Posterior cingulate gyrus (tissue), 11 donors: ENCODE measurements at regions not wholly inside any gene's neighbourhood (a gene's known extent, or its start where the extent isn't known, plus 50 kb on each side); places are given as distances from the start of the nearest gene placed in this dataset.
"Not testable (repeated sequence)": the region's sequence is repeated elsewhere in the genome, so short reads cannot be mapped to it uniquely, and the experiment has no call there.

Experiments used
- DNase-seq, 10 donors: peaks; one replicate each; pipeline versions ENCODE4 v3.0.0 to v3.0.0-alpha.2; 2020 to 2021; ENCODE audit warnings: mixed read lengths in 3 of 10
- intact Hi-C: fragments of 100-400 bp; cut with DNase I; formaldehyde crosslinking; loops from one replicate; pipeline ENCODE4 v1.15.1; 2023

GRCh38 chr10:105611244-105611798 is 970.2 kb downstream of the SORCS3 start:
- intact Hi-C loops = no loop called here
- DNase-seq = no peak

GRCh38 chr10:105609451-105609850 is 968.4 kb downstream of the SORCS3 start:
- intact Hi-C loops = no loop called here
- no peak for DNase-seq

DNA sequence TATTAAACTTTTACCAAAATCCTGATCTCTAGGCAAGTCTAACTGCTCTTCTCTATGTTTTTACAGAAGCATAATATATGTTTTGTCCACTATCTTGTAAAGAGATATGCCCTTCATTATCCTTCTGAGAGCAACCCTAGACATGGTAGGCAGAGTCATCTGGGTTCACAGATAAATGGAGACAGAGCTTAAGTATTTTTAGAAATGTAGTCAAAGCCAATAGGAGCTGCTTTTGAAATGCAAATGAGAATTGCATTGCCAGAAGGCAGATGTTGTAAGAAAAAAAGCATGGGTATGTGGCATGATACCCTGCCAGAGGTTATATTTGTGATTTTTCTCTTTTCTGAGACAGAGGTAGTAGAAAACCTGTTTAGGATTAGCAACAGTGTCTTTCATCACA is 964.8 kb downstream of the SORCS3 start:
- intact Hi-C loops = no loop called here
- no peak for DNase-seq

GRCh38 chr10:105605104-105605503 is 964.0 kb downstream of the SORCS3 start:
- no peak for DNase-seq
- intact Hi-C loops = no loop called here

GRCh38 chr10:105598207-105598606 is 957.1 kb downstream of the SORCS3 start:
- DNase-seq = no peak
- intact Hi-C loops = no loop called here

GRCh38 chr10:105597312-105597711 is 956.2 kb downstream of the SORCS3 start:
- DNase-seq = no peak
- intact Hi-C loops = no loop called here

- intact Hi-C loops = no loop called here
Observed at GRCh38 chr10:105596749-105597148, 955.7 kb downstream of the SORCS3 start.

GRCh38 chr10:105594296-105594695 is 953.2 kb downstream of the SORCS3 start:
- intact Hi-C loops = no loop called here
- no peak for DNase-seq

More at GRCh38 chr10:105596749-105597148, 955.7 kb downstream of the SORCS3 start:
- DNase-seq = no peak

DNA sequence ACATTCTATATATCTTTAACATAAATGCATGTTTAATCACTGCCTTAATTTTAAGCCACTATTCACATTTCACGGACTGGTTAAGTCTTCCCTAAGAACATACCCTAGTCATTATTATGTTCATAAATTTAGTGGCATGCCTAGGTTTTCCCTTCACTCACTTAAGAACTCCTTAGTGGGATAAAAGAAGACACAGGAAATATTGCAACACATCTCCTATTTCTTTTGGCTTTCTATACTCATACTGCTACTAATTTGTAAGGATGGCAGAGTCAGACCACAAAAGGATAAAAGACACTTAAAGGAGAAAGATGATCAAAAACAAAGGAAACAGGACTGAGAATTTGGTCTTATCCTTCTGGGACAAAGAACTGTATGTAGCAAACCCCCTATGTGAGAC is 951.4 kb downstream of the SORCS3 start:
- no peak for DNase-seq
- intact Hi-C loops = no loop called here

- DNase-seq = no peak
- intact Hi-C loops = no loop called here
Observed at GRCh38 chr10:105586451-105587098, 945.5 kb downstream of the SORCS3 start.

GRCh38 chr10:105585753-105586152 is 944.7 kb downstream of the SORCS3 start:
- DNase-seq = no peak
- intact Hi-C loops = no loop called here

GRCh38 chr10:105585171-105585570 is 944.1 kb downstream of the SORCS3 start:
- DNase-seq = no peak
- intact Hi-C loops = no loop called here

DNA sequence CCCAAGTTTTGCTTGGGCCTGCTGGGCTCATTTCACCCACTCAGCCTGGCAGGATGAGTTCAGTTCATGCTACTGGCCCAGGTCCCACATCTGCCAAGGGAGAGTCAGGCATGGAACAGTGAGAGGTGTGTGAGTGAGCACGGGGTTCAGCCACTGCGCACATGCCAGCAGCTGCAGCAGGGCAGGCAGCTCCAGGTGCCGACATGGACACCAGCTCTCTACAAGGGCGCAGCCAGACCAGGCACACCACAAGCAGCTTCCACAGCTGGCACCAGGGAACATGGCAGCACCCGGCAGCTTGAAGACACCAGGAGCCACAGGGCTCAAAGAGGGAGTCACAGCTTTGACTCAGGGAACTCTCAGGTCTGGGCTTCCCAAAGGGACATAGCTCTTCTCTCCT is 938.0 kb downstream of the SORCS3 start:
- intact Hi-C loops = no loop called here

GRCh38 chr10:105577865-105578607 is 936.9 kb downstream of the SORCS3 start:
- intact Hi-C loops = no loop called here
- DNase-seq = no peak

More for the DNA sequence above, 938.0 kb downstream of the SORCS3 start:
- DNase-seq = peak in 2 of 10 donors; percentile 52 to 61

GRCh38 chr10:105559333-105560097 is 918.4 kb downstream of the SORCS3 start:
- intact Hi-C loops = no loop called here

DNA sequence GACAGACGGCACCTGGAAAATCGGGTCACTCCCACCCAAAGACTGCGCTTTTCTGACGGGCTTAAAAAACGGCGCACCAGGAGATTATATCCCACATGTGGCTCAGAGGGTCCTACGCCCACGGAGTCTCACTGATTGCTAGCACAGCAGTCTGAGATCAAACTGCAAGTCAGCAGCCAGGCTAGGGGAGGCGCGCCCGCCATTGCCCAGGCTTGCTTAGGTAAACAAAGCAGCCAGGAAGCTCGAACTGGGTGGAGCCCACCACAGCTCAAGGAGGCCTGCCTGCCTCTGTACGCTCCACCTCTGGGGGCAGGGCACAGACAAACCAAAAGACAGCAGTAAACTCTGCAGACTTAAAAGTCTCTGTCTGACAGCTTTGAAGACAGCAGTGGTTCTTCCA is 909.4 kb downstream of the SORCS3 start:
- DNase-seq = peak in 1 of 10 donors; percentile 55
- intact Hi-C loops = not testable (repeated sequence)

More at GRCh38 chr10:105559333-105560097, 918.4 kb downstream of the SORCS3 start:
- DNase-seq = no peak

DNA sequence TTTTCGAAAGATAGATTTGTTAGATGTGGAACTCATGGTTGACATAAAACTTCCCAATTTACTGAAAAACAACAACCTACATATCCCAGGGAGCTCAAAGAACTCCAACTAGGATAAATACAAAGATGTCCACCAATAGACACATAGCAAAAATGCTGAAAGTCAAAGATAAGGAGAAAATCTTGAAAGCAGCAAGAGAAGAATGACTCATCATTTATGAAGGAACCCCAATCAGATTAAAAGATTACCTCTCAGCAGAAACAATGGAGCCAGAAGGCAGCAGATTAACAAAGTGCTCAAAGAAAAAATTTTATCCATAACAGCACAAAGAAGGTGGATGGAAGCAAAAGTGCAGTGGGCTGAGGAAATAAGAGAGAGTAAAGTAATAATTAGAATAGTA is 908.6 kb downstream of the SORCS3 start:
- intact Hi-C loops = no loop called here
- DNase-seq = no peak

- intact Hi-C loops = no loop called here
- DNase-seq = no peak
Observed at GRCh38 chr10:105545101-105545500, 904.0 kb downstream of the SORCS3 start.

- intact Hi-C loops = no loop called here
- DNase-seq = no peak
Observed at GRCh38 chr10:105540381-105540780, 899.3 kb downstream of the SORCS3 start.

DNA sequence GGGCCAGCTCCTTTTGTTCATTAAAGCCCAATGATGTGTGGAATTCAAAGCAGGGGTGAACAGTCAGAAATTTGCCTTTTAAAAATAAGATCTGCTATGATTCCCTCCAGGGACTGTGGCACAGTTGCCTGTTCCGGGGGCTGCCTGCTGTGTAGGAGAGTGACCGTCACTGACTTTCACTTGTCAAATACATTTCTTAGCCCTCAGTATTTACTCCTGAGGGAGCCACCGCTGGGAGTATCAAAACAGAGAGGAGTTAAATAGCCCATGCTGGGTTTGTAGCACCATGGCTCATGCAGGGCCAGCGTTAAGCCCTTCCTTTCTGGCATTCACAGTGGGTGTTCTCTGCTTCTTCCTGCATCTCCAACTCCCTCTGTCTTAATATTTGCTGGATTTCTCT is 897.8 kb downstream of the SORCS3 start:
- intact Hi-C loops = no loop called here
- no peak for DNase-seq

DNA sequence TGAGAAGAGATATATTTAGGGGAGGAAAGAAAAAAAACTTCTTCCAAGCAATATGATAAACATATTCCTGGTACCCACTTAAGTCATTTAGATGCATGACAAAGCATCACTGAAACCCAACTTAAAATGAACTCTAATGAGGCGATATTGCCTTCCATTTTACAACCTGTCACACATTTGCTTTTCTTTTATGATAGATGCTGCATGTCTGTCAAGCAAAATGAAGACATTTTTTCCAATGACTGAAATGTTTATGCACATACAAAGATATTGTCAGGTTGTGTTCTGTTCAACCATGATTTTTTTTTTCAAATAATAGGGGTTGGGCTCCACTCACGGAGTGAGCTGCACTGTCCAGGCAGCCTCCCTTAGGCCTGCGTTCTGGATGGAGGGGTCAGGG is 894.4 kb downstream of the SORCS3 start:
- intact Hi-C loops = no loop called here

More for the DNA sequence above, 894.4 kb downstream of the SORCS3 start:
- no peak for DNase-seq
